ENCODE measurements at regions not wholly inside any gene's neighbourhood (a gene's known extent, or its start where the extent isn't known, plus 50 kb on each side); places are given as distances from the start of the nearest gene placed in this dataset.

DNA sequence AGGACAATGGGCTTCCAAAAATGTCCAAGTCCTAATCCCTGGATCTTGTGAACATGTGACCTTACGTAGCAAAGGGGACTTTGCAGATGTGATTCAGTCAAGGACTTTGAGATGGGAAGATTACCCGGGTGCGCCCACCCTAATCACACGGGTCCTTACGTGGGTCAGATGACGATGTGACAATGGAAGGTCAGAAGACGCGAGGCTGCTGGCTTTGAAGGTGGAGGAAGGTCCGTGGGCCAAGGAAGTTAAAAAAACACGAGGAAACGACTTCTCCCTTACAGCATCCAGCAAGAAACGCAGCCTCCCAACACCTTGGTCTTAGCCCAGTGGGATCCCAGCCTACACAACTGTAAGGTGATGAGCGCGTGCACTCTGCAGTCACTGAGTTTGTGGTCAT, 860.1 kb downstream of the TBC1D22A start:
- TF ChIP-seq, protein P1, sequence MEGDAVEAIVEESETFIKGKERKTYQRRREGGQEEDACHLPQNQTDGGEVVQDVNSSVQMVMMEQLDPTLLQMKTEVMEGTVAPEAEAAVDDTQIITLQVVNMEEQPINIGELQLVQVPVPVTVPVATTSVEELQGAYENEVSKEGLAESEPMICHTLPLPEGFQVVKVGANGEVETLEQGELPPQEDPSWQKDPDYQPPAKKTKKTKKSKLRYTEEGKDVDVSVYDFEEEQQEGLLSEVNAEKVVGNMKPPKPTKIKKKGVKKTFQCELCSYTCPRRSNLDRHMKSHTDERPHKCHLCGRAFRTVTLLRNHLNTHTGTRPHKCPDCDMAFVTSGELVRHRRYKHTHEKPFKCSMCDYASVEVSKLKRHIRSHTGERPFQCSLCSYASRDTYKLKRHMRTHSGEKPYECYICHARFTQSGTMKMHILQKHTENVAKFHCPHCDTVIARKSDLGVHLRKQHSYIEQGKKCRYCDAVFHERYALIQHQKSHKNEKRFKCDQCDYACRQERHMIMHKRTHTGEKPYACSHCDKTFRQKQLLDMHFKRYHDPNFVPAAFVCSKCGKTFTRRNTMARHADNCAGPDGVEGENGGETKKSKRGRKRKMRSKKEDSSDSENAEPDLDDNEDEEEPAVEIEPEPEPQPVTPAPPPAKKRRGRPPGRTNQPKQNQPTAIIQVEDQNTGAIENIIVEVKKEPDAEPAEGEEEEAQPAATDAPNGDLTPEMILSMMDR (IDR thresholded peaks at IDR 0.05; ENCODE audit: insufficient read depth, low read length), result no peak
- TF ChIP-seq GABPA (IDR thresholded peaks at IDR 0.05; ENCODE audit: low read depth), result no peak
- TF ChIP-seq, protein P2, sequence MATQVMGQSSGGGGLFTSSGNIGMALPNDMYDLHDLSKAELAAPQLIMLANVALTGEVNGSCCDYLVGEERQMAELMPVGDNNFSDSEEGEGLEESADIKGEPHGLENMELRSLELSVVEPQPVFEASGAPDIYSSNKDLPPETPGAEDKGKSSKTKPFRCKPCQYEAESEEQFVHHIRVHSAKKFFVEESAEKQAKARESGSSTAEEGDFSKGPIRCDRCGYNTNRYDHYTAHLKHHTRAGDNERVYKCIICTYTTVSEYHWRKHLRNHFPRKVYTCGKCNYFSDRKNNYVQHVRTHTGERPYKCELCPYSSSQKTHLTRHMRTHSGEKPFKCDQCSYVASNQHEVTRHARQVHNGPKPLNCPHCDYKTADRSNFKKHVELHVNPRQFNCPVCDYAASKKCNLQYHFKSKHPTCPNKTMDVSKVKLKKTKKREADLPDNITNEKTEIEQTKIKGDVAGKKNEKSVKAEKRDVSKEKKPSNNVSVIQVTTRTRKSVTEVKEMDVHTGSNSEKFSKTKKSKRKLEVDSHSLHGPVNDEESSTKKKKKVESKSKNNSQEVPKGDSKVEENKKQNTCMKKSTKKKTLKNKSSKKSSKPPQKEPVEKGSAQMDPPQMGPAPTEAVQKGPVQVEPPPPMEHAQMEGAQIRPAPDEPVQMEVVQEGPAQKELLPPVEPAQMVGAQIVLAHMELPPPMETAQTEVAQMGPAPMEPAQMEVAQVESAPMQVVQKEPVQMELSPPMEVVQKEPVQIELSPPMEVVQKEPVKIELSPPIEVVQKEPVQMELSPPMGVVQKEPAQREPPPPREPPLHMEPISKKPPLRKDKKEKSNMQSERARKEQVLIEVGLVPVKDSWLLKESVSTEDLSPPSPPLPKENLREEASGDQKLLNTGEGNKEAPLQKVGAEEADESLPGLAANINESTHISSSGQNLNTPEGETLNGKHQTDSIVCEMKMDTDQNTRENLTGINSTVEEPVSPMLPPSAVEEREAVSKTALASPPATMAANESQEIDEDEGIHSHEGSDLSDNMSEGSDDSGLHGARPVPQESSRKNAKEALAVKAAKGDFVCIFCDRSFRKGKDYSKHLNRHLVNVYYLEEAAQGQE (IDR thresholded peaks at IDR 0.05; ENCODE audit: insufficient replicate concordance, low read depth), result no peak

All from HL-60 (cell line).